H9 (cell line): ENCODE measurements at regions not wholly inside any gene's neighbourhood (a gene's known extent, or its start where the extent isn't known, plus 50 kb on each side); places are given as distances from the start of the nearest gene placed in this dataset.

Source experiments
- DNase-seq: peaks from one replicate; pipeline ENCODE4 v3.0.0-alpha.2; 2017
- H2AFZ ChIP-seq: one replicate; pipeline ENCODE4 v1.6.1; 2013; ENCODE audit warnings: mild to moderate bottlenecking, low read length, control low read depth, moderate library complexity
- H2AK5ac ChIP-seq: 2 replicates; pipeline ENCODE4 v1.6.1; 2013; ENCODE audit warnings: low read length, control low read depth, mixed read lengths; ENCODE audit not compliant: insufficient read length
- H2BK120ac ChIP-seq: one replicate; pipeline ENCODE4 v1.6.1; 2013; ENCODE audit warnings: low read depth, mild to moderate bottlenecking, low read length, control low read depth, inconsistent platforms; ENCODE audit not compliant: poor library complexity, severe bottlenecking
- H2BK12ac ChIP-seq: 2 replicates; pipeline ENCODE4 v1.6.1; 2013; ENCODE audit warnings: low read length, control low read depth, mixed read lengths, low read depth; ENCODE audit not compliant: insufficient read length
- H2BK15ac ChIP-seq: 2 replicates; pipeline ENCODE4 v1.6.1; 2013; ENCODE audit warnings: low read depth, low read length, control low read depth
- H2BK20ac ChIP-seq: one replicate; pipeline ENCODE4 v1.6.1; 2013; ENCODE audit warnings: low read depth, mild to moderate bottlenecking, low read length, control low read depth, inconsistent platforms; ENCODE audit not compliant: poor library complexity, severe bottlenecking
- H2BK5ac ChIP-seq: 2 replicates; pipeline ENCODE4 v1.6.1; 2013; ENCODE audit warnings: low read length, control low read depth, mixed read lengths; ENCODE audit not compliant: insufficient read length
- H3K14ac ChIP-seq: 2 replicates; pipeline ENCODE4 v1.6.1; 2013; ENCODE audit warnings: low read length, control low read depth; ENCODE audit not compliant: insufficient read depth
- H3K18ac ChIP-seq: 2 replicates; pipeline ENCODE4 v1.6.1; 2013; ENCODE audit warnings: low read depth, mild to moderate bottlenecking, mixed read lengths, low read length, control low read depth; ENCODE audit not compliant: insufficient read length
- H3K23ac ChIP-seq: 2 replicates; pipeline ENCODE4 v1.6.1; 2013; ENCODE audit warnings: low read length, control low read depth, mixed read lengths, low read depth; ENCODE audit not compliant: insufficient read length
- H3K23me2 ChIP-seq: 2 replicates; pipeline ENCODE4 v1.6.1; 2013; ENCODE audit warnings: low read depth, mild to moderate bottlenecking, mixed read lengths, low read length, control low read depth; ENCODE audit not compliant: insufficient read length, poor library complexity, severe bottlenecking
- H3K27ac ChIP-seq: 2 replicates; pipeline ENCODE4 v1.5.1; 2013; ENCODE audit warnings: low read length, control low read depth, mixed read lengths, low read depth; ENCODE audit not compliant: insufficient read length
- H3K27me3 ChIP-seq: 2 replicates; pipeline ENCODE4 v1.6.1; 2013; ENCODE audit warnings: low read length, control low read depth, inconsistent platforms; ENCODE audit not compliant: insufficient read depth
- H3K4ac ChIP-seq: 2 replicates; pipeline ENCODE4 v1.6.1; 2013; ENCODE audit warnings: low read depth, mild to moderate bottlenecking, control low read depth, inconsistent platforms, low read length, moderate library complexity
- H3K4me1 ChIP-seq: 2 replicates; pipeline ENCODE4 v1.6.1; 2013; ENCODE audit warnings: low read length, control low read depth, inconsistent platforms; ENCODE audit not compliant: insufficient read depth
- H3K4me2 ChIP-seq: 2 replicates; pipeline ENCODE4 v1.6.1; 2013; ENCODE audit warnings: low read length, control low read depth, mixed read lengths; ENCODE audit not compliant: insufficient read length, insufficient read depth
- H3K56ac ChIP-seq: 2 replicates; pipeline ENCODE4 v1.6.1; 2013; ENCODE audit warnings: low read depth, mild to moderate bottlenecking, mixed read lengths, low read length, control low read depth; ENCODE audit not compliant: insufficient read length
- H3K79me1 ChIP-seq: 2 replicates; pipeline ENCODE4 v1.6.1; 2013; ENCODE audit warnings: low read depth, mild to moderate bottlenecking, moderate library complexity, low read length, control low read depth, inconsistent platforms; ENCODE audit not compliant: insufficient read depth, poor library complexity, severe bottlenecking
- H3K79me2 ChIP-seq: 2 replicates; pipeline ENCODE4 v1.6.1; 2013; ENCODE audit warnings: low read length, control low read depth, inconsistent platforms; ENCODE audit not compliant: insufficient read depth
- H3K9ac ChIP-seq: 2 replicates; pipeline ENCODE4 v1.6.1; 2013; ENCODE audit warnings: low read length, control low read depth, mixed read lengths; ENCODE audit not compliant: insufficient read length; ENCODE audit errors: extremely low read depth
- H3K9me3 ChIP-seq: one replicate; pipeline ENCODE4 v1.6.1; 2013; ENCODE audit warnings: low read depth, low read length, inconsistent platforms; ENCODE audit not compliant: control insufficient read depth
- H3T11ph ChIP-seq: one replicate; pipeline ENCODE4 v1.6.1; 2013; ENCODE audit warnings: mild to moderate bottlenecking, low read length, control low read depth, inconsistent platforms
- H4K20me1 ChIP-seq: one replicate; pipeline ENCODE4 v1.6.1; 2013; ENCODE audit not compliant: control insufficient read depth, insufficient read length, insufficient read depth
- H4K5ac ChIP-seq: 2 replicates; pipeline ENCODE4 v1.6.1; 2013; ENCODE audit warnings: low read depth, mild to moderate bottlenecking, mixed read lengths, low read length, control low read depth; ENCODE audit not compliant: insufficient read length
- H4K8ac ChIP-seq: replicated peaks from 2 replicates; pipeline ENCODE4 v1.6.1; 2013; ENCODE audit warnings: low read length, control low read depth, mixed read lengths, low read depth; ENCODE audit not compliant: insufficient read length
- H4K91ac ChIP-seq: 2 replicates; pipeline ENCODE4 v1.6.1; 2013; ENCODE audit warnings: low read depth, mild to moderate bottlenecking, moderate library complexity, mixed read lengths, low read length, control low read depth; ENCODE audit not compliant: insufficient read length
- H3K27ac Mint-ChIP-seq, 3 experiments: 2 replicates in 2 of 3; 3 replicates in 1 of 3; pipeline ENCODE4 v1.8.0; 2020 to 2021; ENCODE audit warnings: mixed read lengths in 3 of 3, mild to moderate bottlenecking in 1 of 3, moderate library complexity in 1 of 3
- H3K27me3 Mint-ChIP-seq: 2 replicates; pipeline ENCODE4 v1.8.0; 2021; ENCODE audit warnings: low read depth, mild to moderate bottlenecking, moderate library complexity, mixed read lengths
- H3K36me3 Mint-ChIP-seq, 3 experiments: 2 replicates in 2 of 3; 3 replicates in 1 of 3; pipeline ENCODE4 v1.8.0; 2020 to 2021; ENCODE audit warnings: low read depth in 3 of 3, mixed read lengths in 3 of 3; ENCODE audit not compliant: insufficient read depth in 1 of 3
- H3K4me1 Mint-ChIP-seq, 2 experiments: 2 replicates each; pipeline ENCODE4 v1.8.0; 2020; ENCODE audit warnings: mixed read lengths in 2 of 2
- H3K4me3 Mint-ChIP-seq, 2 experiments: 2 replicates in 1 of 2; 3 replicates in 1 of 2; pipeline ENCODE4 v1.8.0; 2020 to 2021; ENCODE audit warnings: mild to moderate bottlenecking in 2 of 2, mixed read lengths in 2 of 2, moderate library complexity in 1 of 2
- H3K9me3 Mint-ChIP-seq, 2 experiments: 2 replicates in 1 of 2; 3 replicates in 1 of 2; pipeline ENCODE4 v1.8.0; 2020; ENCODE audit warnings: mild to moderate bottlenecking in 2 of 2, mixed read lengths in 2 of 2, moderate library complexity in 1 of 2
- CTCF ChIP-seq: fragments of 200-600 bp; sonication (generic); conservative IDR thresholded peaks from 3 replicates; pipeline ENCODE4 v1.8.0; 2021; ENCODE audit warnings: antibody characterized with exemption, mild to moderate bottlenecking
- WGBS: extraction: QIAGEN DNeasy Blood & Tissue Kit; methylation state at CpG from one replicate; pipeline ENCODE4 v1.1.7; 2013; ENCODE audit warnings: missing lambda C conversion rate, low lambda C conversion rate, mixed read lengths; ENCODE audit not compliant: insufficient read length; ENCODE audit errors: extremely low coverage; 5-methylcytosine and 5-hydroxymethylcytosine counted together

- H3K56ac ChIP-seq: no peak overlapping the region
- H2AFZ ChIP-seq: no peak overlapping the region
- peaks cover 25 to 34% of the 10 kb centered on the region in 2 experiments for H3K9me3 Mint-ChIP-seq
- no peak for TF ChIP-seq CTCF
- H3K36me3 Mint-ChIP-seq: peaks cover 4 to 7% (median 7%) of the 10 kb centered on the region in 3 experiments; a peak in 4 of 7 replicates
- H2BK12ac ChIP-seq: no peak overlapping the region
- peaks cover 29% of the 10 kb centered on the region for H3K27me3 Mint-ChIP-seq
- H3K27ac Mint-ChIP-seq: no peak overlapping the region
- H4K20me1 ChIP-seq: no peaks in the 10 kb centered on the region
- H3K4me1 ChIP-seq: no peaks in the 10 kb centered on the region
- no peak overlapping the region for H2AK5ac ChIP-seq
- H3K23ac ChIP-seq: no peak overlapping the region
- H3K9me3 ChIP-seq: peaks cover 12% of the 10 kb centered on the region
- no CpG with 5 or more reads among the region's 5 CpGs for WGBS
- no peak overlapping the region for H3K18ac ChIP-seq
- H3K27ac ChIP-seq: no peak overlapping the region
- no peak overlapping the region for H4K5ac ChIP-seq
- no peak overlapping the region for H3K4me2 ChIP-seq
- H3K23me2 ChIP-seq: no peaks in the 10 kb centered on the region
- DNase-seq: no peak
- H2BK15ac ChIP-seq: no peak overlapping the region
- H3T11ph ChIP-seq: no peak overlapping the region
- H3K4ac ChIP-seq: no peak overlapping the region
- H2BK5ac ChIP-seq: no peak overlapping the region
- no peaks in the 10 kb centered on the region for H3K79me1 ChIP-seq
- no peak overlapping the region for H4K91ac ChIP-seq
- H3K4me3 Mint-ChIP-seq: no peak overlapping the region
- H3K14ac ChIP-seq: no peak overlapping the region
- H3K27me3 ChIP-seq: no peaks in the 10 kb centered on the region
- no peaks in the 10 kb centered on the region for H3K79me2 ChIP-seq
- H4K8ac ChIP-seq: no peak overlapping the region
- no peak overlapping the region for H2BK120ac ChIP-seq
- peaks cover 0 to 11% of the 10 kb centered on the region in 2 experiments; a peak in 2 of 4 replicates for H3K4me1 Mint-ChIP-seq
- no peak overlapping the region for H3K9ac ChIP-seq
- H2BK20ac ChIP-seq: no peak overlapping the region
These were observed 110.3 kb upstream of the MSX1 start for GRCh38 chr4:4749137-4749536.
